ENCODE measurements at regions not wholly inside any gene's neighbourhood (a gene's known extent, or its start where the extent isn't known, plus 50 kb on each side); places are given as distances from the start of the nearest gene placed in this dataset.

GRCh38 chr16:85554114-85554888, 58.8 kb upstream of the GSE1 start:
- DNase-seq (peak; percentile 57 to 82 (median 62)), ATAC-seq (peak; percentile 19)
- intact Hi-C loops (cut with DNase I) = no loop called here
- H3K9me3 ChIP-seq = no peaks in the 10 kb centered on the region
- peak overlapping the region; percentile 66 to 76 for H3K4me3 ChIP-seq
- H3K4me1 ChIP-seq = peaks cover 41% of the 10 kb centered on the region
- H3K27ac ChIP-seq = peak overlapping the region; percentile 74 to 97 (median 96)
- TF ChIP-seq CTCF (IDR thresholded peaks at IDR 0.05) = no peak
- peak in 2 of 3 donors; percentile 35 to 40 for TF ChIP-seq POLR2A (IDR thresholded peaks at IDR 0.05)
- no peaks in the 10 kb centered on the region for H3K36me3 ChIP-seq (replicated peaks in 1 of 2; ENCODE audit: insufficient read depth in 1 of 2, low read depth in 2 of 2)
- 0% methylated on average over 26 to 45 of the region's 49 CpGs for WGBS, 2 donors
- H3K27me3 ChIP-seq = no peaks in the 10 kb centered on the region

GRCh38 chr16:85554889-85555718, 58.0 kb upstream of the GSE1 start:
- peak in 2 of 3 donors; percentile 68 to 69 for TF ChIP-seq POLR2A (IDR thresholded peaks at IDR 0.05)
- no peak for TF ChIP-seq CTCF (IDR thresholded peaks at IDR 0.05)
- 0% methylated on average over 43 to 62 of the region's 62 CpGs for WGBS, 2 donors
- Histone ChIP-seq H3K9me3 (no peaks in the 10 kb centered on the region), H3K4me1 (peaks cover 48% of the 10 kb centered on the region), H3K36me3 (replicated peaks in 1 of 2; ENCODE audit: insufficient read depth in 1 of 2, low read depth in 2 of 2) (no peaks in the 10 kb centered on the region), H3K4me3 (peak overlapping the region; percentile 66 to 76), H3K27ac (peak overlapping the region; percentile 74 to 97 (median 96)), H3K27me3 (no peaks in the 10 kb centered on the region)
- DNase-seq (peak; percentile 72 to 79 (median 78)), ATAC-seq (peak; percentile 37)
- intact Hi-C loops (cut with DNase I) = no loop called here

- H3K9me3 ChIP-seq = no peaks in the 10 kb centered on the region
- peak overlapping the region; percentile 22 to 66 for H3K4me3 ChIP-seq
- H3K4me1 ChIP-seq = peaks cover 56% of the 10 kb centered on the region
- H3K36me3 ChIP-seq (replicated peaks in 1 of 2; ENCODE audit: insufficient read depth in 1 of 2, low read depth in 2 of 2) = no peaks in the 10 kb centered on the region
- 0% methylated on average over 30 to 42 of the region's 43 CpGs for WGBS, 2 donors
- peak overlapping the region; percentile 74 to 97 (median 96) for H3K27ac ChIP-seq
- intact Hi-C loops (cut with DNase I) = no loop called here
- no peak for TF ChIP-seq CTCF (IDR thresholded peaks at IDR 0.05)
- TF ChIP-seq POLR2A (IDR thresholded peaks at IDR 0.05) = peak in 1 of 3 donors; percentile 11
- H3K27me3 ChIP-seq = no peaks in the 10 kb centered on the region
- DNase-seq (peak; percentile 36 to 57 (median 56)), ATAC-seq (no peak)
Observed at GRCh38 chr16:85555719-85556455, 57.2 kb upstream of the GSE1 start.

- intact Hi-C loops (cut with DNase I) = no loop called here
- DNase-seq = peak; percentile 63 to 75 (median 69)
- peak; percentile 17 for ATAC-seq
- H3K27me3 ChIP-seq = no peaks in the 10 kb centered on the region
- H3K9me3 ChIP-seq = no peaks in the 10 kb centered on the region
- TF ChIP-seq CTCF (IDR thresholded peaks at IDR 0.05) (no peak), POLR2A (IDR thresholded peaks at IDR 0.05) (peak in 1 of 3 donors; percentile 50)
- H3K4me3 ChIP-seq = peak overlapping the region; percentile 22 to 66
- peaks cover 63% of the 10 kb centered on the region for H3K4me1 ChIP-seq
- H3K36me3 ChIP-seq (replicated peaks in 1 of 2; ENCODE audit: insufficient read depth in 1 of 2, low read depth in 2 of 2) = no peaks in the 10 kb centered on the region
- 1% methylated on average over 13 to 42 of the region's 65 CpGs for WGBS, 2 donors
- H3K27ac ChIP-seq = peak overlapping the region; percentile 74 to 97 (median 96)
Observed at GRCh38 chr16:85556456-85557082, 56.6 kb upstream of the GSE1 start.

All from body of pancreas (tissue), 4 donors.